ENCODE measurements at regions not wholly inside any gene's neighbourhood (a gene's known extent, or its start where the extent isn't known, plus 50 kb on each side); places are given as distances from the start of the nearest gene placed in this dataset.

DNA sequence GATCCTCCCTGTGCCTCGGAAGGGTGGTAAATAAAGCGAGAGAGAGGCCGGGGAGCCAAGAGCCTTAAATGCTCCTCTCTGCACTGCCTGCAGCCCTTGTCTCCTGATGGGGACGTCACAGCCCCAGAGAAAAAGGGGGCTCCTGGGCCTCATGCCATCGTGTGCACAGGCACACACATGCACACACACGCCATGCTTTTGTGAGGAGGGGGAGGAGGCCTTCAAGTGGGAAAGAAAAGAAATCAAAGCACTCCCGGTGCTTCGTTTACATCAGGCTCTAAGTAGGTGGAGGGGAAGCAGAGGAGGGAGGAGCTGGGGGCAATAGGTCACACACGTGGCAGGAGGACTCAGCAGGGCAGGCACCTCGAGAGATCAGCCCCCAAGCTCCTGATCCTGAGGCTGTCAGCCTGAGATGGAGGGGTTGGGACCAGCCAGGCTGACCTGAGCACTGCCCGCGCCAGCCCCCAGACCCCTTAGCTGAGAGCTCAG lies 68.2 kb upstream of the NECTIN1 start:
- no peak for FAIRE-seq
- no peak for DNase-seq (ENCODE audit: low spot score)

DNA sequence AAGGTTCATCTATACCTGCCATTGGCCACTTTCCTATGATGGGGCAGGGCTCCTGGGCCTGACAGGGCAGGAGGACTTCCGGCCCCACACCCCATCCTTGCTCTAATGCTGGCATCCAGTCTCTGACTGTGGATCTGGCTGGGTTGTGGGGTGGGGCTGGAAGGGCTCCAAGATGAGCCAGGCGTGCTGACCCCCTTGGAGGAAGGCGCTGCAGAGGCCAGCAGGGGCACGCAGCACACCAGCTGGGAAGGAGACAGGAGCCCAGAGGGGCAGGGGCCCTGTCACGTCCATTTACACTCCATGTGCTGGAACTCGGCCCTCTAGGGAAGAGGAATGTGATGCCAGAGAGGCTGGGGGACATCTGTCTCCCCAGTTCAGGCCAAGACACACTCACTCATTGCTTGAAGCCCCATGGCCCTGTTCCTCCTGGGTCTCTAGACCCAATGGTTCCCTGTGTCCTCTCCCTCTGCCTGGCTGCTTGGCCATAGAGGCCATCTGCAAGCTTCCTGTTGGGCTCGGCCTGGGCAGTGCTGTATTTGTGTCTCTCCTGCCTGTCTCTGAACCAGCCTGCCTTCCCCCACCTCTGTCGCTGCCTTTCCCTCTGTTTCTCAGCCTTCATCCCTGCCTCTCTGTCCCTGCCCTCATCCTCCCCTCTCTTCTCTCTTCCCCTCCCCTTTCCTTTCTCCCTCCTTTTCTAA lies 67.5 kb upstream of the NECTIN1 start:
- FAIRE-seq (no peak), DNase-seq (ENCODE audit: low spot score) (no peak)

DNA sequence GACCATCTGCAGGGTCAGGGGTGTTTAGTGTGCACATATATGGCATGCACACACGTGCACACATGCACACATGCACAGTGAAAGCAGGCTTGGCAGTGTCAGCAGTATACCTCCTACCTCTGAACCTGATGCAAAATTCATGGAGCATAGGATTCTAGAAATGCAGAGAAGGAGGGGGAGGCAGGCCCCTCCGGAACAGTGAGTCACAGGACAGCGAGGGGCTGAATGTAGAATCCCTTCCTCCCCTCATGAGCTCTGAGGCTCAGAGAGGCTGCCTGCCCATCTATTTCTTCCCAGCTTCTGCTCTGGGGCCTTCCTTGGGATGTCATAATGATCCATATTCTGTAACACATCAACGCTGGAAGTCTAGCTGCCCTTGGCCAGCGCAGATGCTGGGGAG lies 66.7 kb upstream of the NECTIN1 start:
- FAIRE-seq (no peak), DNase-seq (ENCODE audit: low spot score) (no peak)

DNA sequence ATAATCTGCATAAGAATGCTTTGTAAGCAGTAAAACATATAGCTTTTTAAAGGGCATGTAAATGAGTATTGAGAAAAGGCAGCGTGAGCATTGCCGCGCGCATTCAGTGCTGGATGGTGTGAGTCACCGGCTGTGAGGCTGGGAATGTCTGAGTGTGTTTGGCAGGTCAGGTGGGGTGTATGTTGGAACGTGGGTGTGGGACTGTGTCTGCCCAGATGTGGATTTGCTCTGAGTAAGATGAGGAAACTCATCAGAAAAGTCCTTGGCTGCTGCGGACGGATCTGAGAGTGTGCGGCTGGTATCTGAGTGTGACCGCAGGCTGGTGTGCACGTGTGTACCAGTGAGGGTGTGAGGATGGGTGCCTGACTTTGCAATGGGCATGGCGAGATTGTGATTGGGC lies 66.2 kb upstream of the NECTIN1 start:
- no peak for FAIRE-seq
- DNase-seq (ENCODE audit: low spot score) = no peak

DNA sequence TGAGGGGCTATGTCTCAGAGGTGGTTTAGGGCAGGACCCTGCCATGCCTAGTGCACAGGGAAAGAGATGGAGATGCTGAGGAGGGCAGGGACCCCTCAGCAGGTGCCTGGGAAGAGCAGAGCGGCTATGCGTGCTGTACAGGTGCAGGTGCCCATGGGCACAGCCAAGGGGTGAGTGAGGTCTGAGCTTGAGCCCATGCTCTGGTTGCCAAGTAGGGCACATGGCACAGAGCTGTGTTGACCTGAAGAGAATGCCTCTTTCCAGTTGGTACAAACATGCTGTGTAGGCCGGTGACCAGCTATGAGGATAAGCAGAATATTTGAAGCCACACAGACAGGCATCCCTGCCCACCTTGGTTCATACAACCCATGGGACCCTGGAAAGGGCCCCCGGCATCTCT lies 65.8 kb upstream of the NECTIN1 start:
- DNase-seq (ENCODE audit: low spot score) (no peak), FAIRE-seq (no peak)

DNA sequence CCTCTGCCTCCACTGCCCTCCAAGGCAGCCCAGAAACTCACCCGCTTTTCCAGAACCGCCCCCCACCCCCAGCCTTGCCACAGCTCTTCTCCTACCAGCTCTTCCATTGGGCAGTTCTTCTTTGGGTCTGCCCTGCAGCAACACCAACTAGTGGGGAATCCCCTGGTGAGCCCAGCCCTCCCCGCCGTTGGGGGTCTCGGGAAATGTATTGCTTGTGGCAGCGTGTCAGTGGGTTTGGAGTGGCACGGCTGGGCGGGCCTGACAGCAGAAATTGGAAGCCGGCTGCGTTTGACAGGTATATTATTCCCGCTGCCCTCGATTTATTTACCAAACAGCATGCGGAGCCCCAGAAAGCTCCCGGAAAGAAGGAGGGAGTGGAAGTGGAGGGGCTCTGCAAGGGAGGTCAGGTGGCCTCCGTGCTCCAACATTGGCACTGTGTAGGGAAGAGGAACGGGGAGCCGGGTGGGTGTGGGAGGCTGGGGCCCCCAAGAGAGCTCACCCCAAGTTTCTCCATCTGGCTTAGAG lies 65.2 kb upstream of the NECTIN1 start:
- FAIRE-seq (no peak), DNase-seq (ENCODE audit: low spot score) (no peak)

DNA sequence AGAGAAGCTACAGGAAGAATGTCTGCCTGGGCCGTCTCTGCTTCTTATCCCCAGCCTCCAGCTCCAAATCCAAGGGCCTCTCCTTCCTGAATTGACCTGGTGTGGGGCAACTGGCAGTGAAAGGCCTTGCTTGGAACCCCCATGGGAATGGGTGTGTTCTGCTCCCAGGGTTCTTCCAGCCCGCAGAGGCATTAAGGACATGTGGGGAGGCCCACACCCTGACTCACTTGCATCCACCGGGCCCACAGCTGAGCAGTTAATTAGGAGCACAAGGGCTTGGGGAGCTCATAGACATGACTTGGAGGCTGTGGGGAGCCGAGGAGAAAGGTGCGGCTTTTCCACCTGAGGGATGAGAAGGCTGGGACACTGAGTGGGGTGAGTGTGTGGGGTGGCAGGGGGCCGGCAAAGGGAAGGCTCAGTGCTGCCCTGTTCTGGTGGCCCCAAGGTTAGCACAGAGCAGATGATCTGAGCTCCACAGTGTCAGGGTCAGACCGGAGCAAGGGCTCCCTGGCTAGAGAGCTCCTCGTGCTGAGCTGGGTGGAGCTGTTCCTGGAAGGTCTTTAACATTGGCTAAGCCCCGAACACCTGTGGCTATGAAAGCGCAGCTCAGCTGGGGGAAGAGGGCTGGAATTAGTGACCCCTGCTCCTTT lies 64.5 kb upstream of the NECTIN1 start:
- FAIRE-seq = no peak
- no peak for DNase-seq (ENCODE audit: low spot score)

DNA sequence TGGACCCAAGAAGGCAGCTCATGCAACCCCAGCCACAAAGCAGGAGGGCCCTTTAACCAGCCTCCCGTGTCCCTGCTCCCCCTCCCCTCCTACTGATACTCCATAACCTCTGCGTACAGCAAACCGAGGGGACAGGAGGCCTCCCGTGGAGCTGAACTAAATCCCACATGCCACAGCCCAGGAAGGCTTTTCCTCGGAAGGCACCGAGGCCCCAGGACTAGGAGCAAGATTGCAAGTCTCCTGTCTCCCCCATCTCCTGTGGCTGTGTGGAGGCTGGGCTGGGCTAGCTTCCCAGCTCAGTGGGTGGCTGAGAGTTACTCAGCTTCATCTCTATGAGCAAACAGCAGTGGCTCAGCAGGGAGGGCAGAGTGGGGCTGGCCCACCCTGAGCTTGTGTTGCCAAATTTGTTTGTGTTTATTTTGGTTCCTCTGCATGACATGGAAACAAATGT lies 62.7 kb upstream of the NECTIN1 start:
- no peak for DNase-seq (ENCODE audit: low spot score)
- FAIRE-seq = no peak

DNA sequence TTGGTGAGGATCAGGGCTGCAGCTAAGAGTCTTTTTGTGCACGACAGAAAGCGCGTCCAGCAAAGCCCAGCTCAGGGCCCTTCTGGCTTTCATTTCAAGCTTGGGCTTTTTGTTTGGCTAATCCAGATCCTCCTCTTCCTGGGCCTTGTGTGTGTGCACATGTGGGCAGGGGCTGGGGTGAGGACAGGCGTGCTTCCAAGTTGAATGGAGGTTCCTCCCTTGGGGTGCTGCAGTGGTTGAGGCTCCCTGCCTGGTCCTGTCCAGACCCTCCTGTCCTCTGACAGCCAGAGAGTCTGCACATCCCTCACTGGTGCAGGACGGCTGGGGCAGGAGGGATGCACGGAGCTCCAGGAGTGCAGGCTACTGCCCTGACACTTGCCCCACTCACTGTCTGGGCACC lies 62.0 kb upstream of the NECTIN1 start:
- FAIRE-seq (no peak), DNase-seq (ENCODE audit: low spot score) (no peak)

DNA sequence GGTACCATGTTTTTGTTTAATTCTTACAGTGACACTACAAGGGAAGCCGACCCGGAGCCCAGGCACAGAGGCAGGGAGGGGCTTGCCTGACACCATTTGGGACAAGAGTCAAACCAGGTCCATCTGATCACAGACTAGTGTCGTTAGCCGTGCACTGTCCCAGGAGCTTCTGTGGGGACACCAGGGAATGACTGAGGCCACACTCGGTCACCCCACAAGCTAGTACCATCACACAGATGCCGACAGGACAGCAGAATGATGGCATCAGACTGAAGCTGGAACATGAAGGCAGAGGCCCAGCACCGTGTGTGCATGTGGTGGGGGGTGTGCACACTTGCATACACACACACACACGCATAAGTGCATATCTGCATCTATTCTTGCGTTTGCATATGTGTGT lies 61.5 kb upstream of the NECTIN1 start:
- no peak for FAIRE-seq
- DNase-seq (ENCODE audit: low spot score) = no peak

DNA sequence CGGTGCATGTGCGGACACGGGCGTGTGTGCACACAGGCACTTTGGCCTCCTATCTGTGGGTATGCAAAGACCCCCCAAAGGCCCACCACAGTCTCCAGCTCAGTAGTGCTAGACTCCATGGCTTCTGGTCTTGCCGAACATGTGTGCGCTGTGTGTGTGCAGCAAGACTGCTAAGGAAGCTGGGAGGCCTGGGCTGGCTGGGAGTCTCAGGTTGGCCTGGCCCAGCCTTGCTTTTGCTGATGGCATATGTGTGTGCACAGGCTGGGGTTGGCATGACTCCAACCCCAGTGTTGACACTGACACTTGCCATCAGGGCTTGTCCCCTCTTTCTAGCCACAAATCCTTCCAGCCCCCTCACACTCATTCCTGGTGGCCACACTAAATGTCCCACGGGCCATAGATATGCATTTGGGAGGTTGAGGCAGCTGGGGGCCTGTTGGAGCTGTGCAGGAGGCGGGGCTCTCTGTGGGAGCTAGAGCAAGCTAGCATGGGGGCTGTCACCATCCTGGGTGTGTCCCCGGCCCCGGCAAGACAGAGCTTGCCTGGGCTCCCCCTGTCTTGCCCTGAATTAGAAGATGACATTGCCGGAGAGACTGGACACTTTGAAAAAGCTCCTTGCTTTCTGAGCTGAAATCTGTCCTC lies 60.9 kb upstream of the NECTIN1 start:
- DNase-seq (ENCODE audit: low spot score) (no peak), FAIRE-seq (no peak)

DNA sequence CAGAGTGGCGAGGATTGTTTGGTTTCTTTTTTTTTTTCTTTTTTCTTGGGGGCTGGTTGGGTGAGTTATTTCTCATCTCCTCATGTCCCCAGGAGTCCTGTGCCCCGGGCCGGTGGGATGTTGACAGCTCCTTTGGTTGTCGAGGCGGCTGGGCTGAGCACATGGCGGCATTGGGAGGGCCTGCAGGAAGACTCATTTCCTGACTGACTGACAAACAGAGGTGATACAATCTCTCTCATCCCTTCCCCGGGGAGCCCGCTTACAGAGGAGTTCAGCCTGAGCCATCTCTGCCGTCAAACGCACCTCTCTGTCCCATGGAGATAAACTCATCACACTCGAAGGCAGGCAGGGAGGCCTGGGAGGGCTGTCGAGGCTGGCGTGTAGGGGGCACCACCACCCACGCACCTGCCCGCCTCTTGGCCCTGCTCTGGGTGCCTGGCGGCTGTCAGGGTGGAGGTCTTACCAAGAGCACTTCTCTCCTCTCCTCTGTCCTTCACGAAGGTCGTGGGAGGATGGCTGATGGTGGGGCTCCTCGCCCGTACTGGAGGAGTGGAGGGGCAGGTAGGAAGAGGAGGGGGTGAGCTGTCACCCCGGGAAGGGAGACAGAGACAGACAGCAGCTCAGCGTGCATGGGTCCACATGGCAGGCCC lies 60.0 kb upstream of the NECTIN1 start:
- no peak for FAIRE-seq
- DNase-seq (ENCODE audit: low spot score) = no peak

DNA sequence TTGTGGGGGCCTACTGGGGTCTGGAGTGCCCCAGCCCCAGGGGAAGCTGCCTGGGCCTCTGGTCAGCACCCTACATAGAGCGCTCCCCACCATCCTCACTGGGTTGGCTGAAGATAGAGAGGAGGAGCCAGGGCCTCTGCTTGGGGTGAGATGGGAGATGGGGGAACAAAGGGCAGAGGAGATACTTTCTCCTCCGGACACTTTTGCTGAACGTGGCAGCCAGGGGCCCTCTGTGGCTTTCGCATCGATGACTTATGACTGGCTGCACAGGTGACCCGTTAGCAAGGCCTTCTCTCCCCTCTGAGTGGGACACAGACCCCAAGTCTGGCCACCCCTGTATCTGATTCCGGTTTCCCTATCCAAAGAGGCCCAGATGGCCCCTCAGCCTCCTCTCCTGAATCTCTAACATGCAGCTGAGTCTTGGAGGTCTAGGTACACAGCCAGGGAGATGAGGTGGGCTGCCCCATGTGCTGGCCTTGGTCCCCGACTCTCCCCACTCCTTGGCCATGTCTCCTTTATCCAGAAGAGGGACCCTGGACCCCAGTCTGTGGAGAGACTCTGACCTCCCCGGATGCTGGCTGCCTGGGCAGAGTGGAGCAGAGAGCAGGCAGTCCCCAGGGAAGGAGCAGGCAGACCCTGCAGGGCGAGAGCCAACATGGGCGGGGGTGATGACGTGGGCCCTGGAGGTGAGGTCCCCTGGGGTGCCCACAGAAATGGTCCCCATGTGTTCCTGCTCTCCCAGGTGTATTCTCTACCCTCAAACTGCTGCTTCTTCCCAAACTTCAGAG lies 59.3 kb upstream of the NECTIN1 start:
- no peak for DNase-seq (ENCODE audit: low spot score)
- FAIRE-seq = no peak

DNA sequence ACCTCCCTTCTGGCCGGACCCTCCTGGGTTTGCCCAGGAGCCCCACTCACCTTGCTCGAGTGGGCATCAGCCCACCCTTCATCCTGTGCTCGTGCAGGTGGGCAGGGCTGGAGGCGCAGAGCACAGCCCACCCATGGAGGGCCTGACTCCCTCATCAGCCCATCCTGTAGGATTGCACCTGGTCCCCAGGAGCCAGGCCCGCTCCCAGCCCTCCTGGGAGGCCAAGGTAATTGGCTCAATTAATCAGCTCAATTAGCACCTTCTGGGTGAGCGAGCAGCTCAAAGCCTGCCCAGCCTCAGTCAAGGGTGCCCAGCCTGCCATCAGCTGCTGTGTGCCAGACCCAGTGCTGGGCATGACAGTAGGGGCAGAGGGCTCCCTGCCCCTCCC lies 58.1 kb upstream of the NECTIN1 start:
- FAIRE-seq (no peak), DNase-seq (ENCODE audit: low spot score) (no peak)

DNA sequence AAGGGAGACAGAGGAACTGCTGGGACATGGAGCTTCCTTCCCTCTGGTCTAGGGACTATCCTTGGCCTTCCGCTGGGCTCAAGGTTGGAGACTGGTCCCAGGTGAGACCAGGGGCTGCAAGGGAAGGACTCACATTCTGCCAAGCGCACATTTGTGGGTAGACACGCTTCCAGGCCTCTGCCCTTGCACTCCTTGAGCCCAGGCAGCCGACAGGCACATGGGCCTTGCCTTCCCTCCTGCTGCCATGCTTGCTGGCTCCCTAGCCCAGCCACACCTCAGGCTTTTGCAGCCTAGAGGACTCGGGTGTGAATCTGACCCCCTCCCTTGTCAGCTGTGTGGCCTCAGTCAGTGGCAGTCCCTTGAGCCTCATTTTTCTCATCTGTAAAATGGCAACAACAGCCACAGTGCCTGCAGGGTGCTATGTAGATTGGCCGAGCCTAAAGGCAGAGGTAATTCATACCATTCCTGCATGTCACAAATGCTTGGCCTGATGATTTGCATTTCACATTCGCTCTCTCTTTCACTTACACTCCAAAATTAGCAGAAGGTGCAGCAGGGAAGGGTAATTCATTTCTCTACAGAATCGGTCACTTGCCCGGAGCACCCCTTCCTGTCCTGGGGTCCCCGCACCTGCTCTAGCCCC lies 57.6 kb upstream of the NECTIN1 start:
- DNase-seq (ENCODE audit: low spot score) (no peak), FAIRE-seq (no peak)

DNA sequence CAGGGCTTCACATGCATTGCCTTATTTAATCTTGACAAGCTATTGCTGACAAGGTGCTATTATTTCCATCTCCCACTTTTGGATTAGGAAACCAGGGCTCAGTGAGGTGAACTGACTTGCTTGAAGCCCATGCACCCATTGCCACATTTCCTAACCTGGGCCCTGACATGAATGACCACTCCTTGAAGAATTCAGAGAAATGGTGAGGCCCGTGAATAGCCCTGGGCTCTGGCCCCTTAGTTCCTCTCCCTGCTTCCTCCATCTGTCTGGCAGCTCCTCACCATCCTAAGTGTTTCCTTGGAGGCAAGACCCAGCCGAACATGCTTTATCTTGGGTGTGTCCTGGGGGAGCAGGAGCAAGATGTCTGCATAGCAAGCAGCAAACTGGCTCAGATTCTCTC lies 56.1 kb upstream of the NECTIN1 start:
- DNase-seq (ENCODE audit: low spot score) (no peak), FAIRE-seq (no peak)

DNA sequence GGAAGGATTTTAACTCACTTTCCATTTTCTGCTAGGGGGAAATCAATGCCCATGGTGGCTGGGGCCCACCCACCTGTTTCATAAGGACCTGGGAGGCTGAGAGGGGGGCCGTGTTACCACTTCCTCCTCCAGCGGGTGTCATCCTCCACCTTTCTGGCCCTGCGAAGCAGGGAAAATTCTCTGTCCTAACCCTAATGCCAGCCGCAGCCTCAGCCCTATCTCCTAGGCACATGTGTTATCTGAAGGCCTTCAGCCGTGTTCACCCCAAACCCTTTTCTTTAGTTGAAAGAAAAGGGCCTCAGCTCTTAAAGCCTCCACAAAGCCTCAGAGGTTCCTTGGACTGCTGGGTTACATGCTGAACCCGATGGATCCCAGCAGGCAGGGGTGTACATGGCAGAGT lies 55.4 kb upstream of the NECTIN1 start:
- DNase-seq (ENCODE audit: low spot score) (no peak), FAIRE-seq (no peak)

DNA sequence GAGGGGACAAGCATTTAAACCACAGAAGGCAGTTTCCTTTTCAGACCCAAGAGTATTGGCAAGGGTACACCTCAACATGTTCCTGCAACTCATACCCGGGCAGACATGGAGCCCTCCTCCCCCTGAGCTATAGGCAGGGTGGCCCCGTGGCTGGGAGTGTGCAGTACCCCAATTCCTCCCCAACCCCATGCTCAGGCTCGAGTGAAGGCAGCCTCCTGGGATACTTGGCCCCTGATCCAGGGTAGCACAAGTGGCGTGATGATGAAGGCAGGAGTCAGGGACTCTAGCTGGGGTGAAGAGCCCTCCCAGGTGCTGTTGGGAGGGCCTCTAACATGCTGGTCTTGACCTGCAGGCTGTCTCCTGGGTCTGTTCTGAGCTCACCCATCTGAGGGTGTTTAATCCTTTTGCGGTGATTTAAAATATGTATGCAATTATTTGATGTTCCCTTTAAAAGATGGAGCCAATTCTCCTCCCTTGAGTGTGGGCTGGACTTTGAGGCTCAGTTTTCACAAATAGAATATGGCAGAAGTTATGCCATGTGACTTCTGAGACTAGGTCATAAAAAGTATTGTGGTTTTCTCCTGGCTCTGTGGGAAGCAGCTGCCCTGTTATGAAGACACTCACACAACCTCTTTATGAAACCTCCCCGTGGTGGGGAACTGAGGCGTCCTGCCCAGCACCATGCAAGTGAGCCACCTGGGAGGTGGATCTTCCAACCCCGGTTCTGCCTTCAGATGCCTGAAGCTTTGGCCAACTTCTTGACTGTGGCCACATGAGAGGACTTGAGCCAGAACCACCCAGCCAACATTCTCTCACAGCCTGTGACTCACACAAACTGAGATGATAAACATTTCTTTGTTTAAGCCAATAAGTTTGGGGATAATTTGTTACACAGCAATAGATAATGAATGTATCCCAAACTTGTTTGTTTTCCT lies 54.7 kb upstream of the NECTIN1 start:
- no peak for FAIRE-seq
- DNase-seq (ENCODE audit: low spot score) = no peak

DNA sequence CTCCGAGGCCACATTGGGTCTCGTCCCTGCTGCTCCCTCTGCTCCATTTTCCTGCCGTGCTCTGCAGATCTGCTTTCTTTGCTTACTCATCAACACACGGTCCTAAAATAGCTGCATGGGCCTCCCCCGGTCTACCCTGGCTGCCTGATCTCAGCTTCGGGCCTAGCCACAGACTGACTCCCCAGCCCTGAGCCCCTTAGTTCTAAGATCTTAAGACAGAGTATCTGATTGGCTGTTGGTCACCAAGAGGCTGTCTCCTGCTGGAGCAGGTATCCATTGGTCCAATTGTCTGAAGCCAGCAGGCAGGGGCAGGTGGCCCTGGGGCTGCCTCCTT lies 53.7 kb upstream of the NECTIN1 start:
- FAIRE-seq = no peak
- no peak for DNase-seq (ENCODE audit: low spot score)

Measured in RCC 7860 (cell line).